ENCODE measurements at regions not wholly inside any gene's neighbourhood (a gene's known extent, or its start where the extent isn't known, plus 50 kb on each side); places are given as distances from the start of the nearest gene placed in this dataset.
A peak's percentile ranks its signal among the peaks of the same experiment; 100 is the strongest.

DNA sequence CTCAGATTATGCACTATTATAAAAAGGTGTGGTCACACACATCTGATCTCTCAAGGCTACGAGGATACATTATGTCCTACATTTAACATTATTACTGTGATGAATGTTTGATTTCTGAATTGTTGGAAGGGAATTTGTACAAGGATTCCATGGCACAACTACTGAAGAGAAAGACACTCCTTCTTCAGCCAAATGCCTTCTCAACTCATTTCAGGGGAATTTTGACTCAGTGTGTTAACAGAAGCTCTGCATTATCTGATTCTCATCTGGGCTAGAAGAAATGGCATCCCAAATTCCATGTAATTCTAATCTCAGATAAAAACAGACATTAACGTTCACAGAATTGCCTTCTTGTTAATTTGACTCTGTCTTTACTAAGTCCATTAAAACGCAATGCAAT is 477.7 kb downstream of the PDGFC start:
- no peak for DNase-seq (ENCODE audit: low read depth)
- H3K4me3 ChIP-seq (ENCODE audit: low read depth, low read length) = no peak overlapping the region
- TF ChIP-seq, protein P1, sequence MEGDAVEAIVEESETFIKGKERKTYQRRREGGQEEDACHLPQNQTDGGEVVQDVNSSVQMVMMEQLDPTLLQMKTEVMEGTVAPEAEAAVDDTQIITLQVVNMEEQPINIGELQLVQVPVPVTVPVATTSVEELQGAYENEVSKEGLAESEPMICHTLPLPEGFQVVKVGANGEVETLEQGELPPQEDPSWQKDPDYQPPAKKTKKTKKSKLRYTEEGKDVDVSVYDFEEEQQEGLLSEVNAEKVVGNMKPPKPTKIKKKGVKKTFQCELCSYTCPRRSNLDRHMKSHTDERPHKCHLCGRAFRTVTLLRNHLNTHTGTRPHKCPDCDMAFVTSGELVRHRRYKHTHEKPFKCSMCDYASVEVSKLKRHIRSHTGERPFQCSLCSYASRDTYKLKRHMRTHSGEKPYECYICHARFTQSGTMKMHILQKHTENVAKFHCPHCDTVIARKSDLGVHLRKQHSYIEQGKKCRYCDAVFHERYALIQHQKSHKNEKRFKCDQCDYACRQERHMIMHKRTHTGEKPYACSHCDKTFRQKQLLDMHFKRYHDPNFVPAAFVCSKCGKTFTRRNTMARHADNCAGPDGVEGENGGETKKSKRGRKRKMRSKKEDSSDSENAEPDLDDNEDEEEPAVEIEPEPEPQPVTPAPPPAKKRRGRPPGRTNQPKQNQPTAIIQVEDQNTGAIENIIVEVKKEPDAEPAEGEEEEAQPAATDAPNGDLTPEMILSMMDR (IDR thresholded peaks at IDR 0.05; ENCODE audit: insufficient read depth, low read length) = no peak

DNA sequence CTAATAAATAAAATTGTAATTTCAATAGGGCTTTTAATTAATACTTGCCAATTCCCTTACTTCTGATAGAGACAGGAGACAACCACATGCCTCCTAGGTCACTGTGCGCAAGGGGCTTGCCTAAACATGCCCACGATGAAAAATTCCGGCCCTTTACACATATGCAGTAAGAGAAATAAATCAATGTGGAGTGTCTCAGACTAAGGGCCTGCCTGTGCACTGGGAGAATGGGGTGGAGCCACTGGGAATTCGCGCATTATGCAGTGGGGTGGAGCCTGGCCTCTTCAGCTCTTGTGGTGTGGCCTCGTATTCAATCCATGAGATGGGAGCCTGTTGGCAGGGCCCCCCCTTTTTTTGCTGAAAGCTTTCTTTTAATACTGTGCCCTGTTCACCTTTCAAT is 484.5 kb downstream of the PDGFC start:
- TF ChIP-seq, protein P1 (IDR thresholded peaks at IDR 0.05; ENCODE audit: insufficient read depth, low read length) = no peak
- H3K4me3 ChIP-seq (ENCODE audit: low read depth, low read length) = no peak overlapping the region
- no peak for DNase-seq (ENCODE audit: low read depth)

GRCh38 chr4:156481845-156482244 is 489.8 kb downstream of the PDGFC start:
- TF ChIP-seq, protein P1 (IDR thresholded peaks at IDR 0.05; ENCODE audit: insufficient read depth, low read length) = no peak
- no peak for DNase-seq (ENCODE audit: low read depth)
- H3K4me3 ChIP-seq (ENCODE audit: low read depth, low read length) = no peak overlapping the region

DNA sequence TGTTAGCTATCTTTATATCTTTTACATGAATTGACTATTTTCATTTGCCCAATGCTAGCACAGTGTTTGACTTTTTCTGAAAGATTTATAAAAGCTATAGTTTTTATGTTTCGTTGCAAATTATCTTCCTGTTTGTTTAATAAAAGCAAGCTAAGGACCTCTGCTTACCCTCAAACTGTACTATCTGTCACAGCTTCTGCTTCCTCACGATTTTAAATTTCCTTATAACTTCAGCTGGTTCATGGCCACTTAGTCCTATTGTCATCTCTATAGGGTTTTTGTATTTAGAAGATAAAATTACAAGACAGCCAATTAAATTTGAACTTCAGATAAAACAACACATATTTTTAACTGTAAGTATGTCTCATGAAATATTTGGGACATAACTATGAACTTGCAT is 494.0 kb downstream of the PDGFC start:
- no peak for DNase-seq (ENCODE audit: low read depth)
- no peak overlapping the region for H3K4me3 ChIP-seq (ENCODE audit: low read depth, low read length)
- TF ChIP-seq, protein P1 (IDR thresholded peaks at IDR 0.05; ENCODE audit: insufficient read depth, low read length) = no peak

DNA sequence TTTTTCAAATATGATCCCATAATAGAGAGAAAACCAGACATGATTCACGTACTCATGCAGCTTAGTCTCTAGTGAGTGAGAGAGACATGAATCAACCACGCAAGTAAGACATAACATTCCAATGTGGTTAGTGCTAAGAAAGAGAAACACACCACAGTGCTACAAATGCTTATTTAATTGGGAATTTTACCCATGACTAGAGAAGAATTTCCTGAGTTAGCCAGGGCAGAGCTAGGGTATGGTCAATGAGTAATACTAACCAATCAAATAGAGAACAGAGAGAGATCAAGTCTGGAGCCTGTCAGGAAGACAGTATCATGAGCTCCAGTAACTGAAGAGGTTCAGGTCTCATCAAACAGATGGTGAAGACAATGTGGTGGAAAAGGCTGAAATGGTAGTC is 495.2 kb downstream of the PDGFC start:
- H3K4me3 ChIP-seq (ENCODE audit: low read depth, low read length) = no peak overlapping the region

DNA sequence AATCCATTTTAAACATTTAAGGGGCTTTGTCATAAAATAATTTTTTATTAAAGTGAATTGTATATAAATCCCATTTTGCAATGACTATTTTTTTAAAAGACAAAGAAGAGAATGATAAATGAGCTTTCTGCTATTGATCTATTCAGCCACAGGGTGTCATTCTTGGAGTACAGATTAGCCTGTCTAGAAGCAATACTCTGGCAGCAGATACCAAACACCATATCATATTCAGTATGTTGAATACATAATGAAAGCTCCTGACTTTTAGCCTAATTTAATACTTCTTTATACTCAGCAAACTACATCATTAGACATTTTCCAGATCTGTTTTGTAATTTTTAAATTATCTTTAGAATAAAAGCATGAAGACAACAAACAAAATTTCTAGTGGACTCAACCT is 496.3 kb downstream of the PDGFC start:
- DNase-seq (ENCODE audit: low read depth) = peak; percentile 82
- H3K4me3 ChIP-seq (ENCODE audit: low read depth, low read length) = no peak overlapping the region
- TF ChIP-seq, protein P1 (IDR thresholded peaks at IDR 0.05; ENCODE audit: insufficient read depth, low read length) = peak; percentile 38

More for the DNA sequence above, 495.2 kb downstream of the PDGFC start:
- DNase-seq (ENCODE audit: low read depth) = peak; percentile 94
- TF ChIP-seq, protein P1 (IDR thresholded peaks at IDR 0.05; ENCODE audit: insufficient read depth, low read length) = no peak

DNA sequence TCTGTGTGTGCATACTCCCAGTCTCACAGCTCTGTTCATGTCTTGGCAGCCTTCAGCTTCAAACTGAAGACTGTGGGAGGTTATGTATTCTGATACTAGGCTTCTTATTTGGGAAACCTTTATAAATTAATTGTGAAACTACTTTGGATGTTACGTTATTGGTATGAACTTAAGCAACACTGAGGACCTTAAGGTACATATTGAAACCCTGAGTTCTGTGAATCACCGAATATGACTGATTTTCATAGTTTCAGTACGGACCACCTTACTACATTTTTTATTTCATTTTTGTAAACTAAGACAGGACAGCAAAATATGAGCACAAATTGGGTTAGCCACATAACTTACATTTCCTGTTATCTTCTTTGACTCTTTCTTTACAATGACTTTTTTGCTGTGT is 498.4 kb downstream of the PDGFC start:
- TF ChIP-seq, protein P1 (IDR thresholded peaks at IDR 0.05; ENCODE audit: insufficient read depth, low read length) = no peak
- no peak overlapping the region for H3K4me3 ChIP-seq (ENCODE audit: low read depth, low read length)
- DNase-seq (ENCODE audit: low read depth) = no peak
